KMS-11 (cell line): ENCODE measurements at regions not wholly inside any gene's neighbourhood (a gene's known extent, or its start where the extent isn't known, plus 50 kb on each side); places are given as distances from the start of the nearest gene placed in this dataset.
"Not testable (repeated sequence)": the region's sequence is repeated elsewhere in the genome, so short reads cannot be mapped to it uniquely, and the experiment has no call there.

Experiments
- H2AFZ ChIP-seq: fragments of 200-600 bp; sonication (generic); 2 replicates; pipeline ENCODE4 v1.6.1; 2016; ENCODE audit warnings: antibody characterized with exemption, mixed run types, low read depth
- H3K27ac ChIP-seq: fragments of 200-600 bp; sonication (generic); 2 replicates; pipeline ENCODE4 v1.6.1; 2016; ENCODE audit warnings: mild to moderate bottlenecking, mixed run types
- H3K27me3 ChIP-seq: fragments of 200-600 bp; sonication (generic); 2 replicates; pipeline ENCODE4 v1.6.1; 2017; ENCODE audit warnings: mild to moderate bottlenecking, low read depth, mixed run types, moderate library complexity; ENCODE audit not compliant: insufficient read depth
- H3K36me3 ChIP-seq: fragments of 200-600 bp; sonication (generic); 2 replicates; pipeline ENCODE4 v1.6.1; 2017; ENCODE audit warnings: mild to moderate bottlenecking, mixed run types; ENCODE audit not compliant: insufficient read depth
- H3K4me1 ChIP-seq: fragments of 200-600 bp; sonication (generic); 2 replicates; pipeline ENCODE4 v1.6.1; 2016; ENCODE audit warnings: mild to moderate bottlenecking, low read depth, mixed run types; ENCODE audit not compliant: poor library complexity, severe bottlenecking
- H3K4me2 ChIP-seq: fragments of 200-600 bp; sonication (generic); 2 replicates; pipeline ENCODE4 v1.7.0; 2016; ENCODE audit warnings: mild to moderate bottlenecking, mixed run types
- H3K4me3 ChIP-seq: fragments of 200-600 bp; sonication (generic); IDR thresholded peaks from 2 replicates; pipeline ENCODE4 v1.6.1; 2017; ENCODE audit warnings: low read depth, low read length, mixed read lengths; ENCODE audit not compliant: insufficient read depth
- H3K79me2 ChIP-seq: fragments of 200-600 bp; sonication (generic); 2 replicates; pipeline ENCODE4 v1.6.1; 2016; ENCODE audit warnings: low read depth, mixed run types; ENCODE audit not compliant: insufficient read depth
- H3K9ac ChIP-seq: fragments of 200-600 bp; sonication (generic); 2 replicates; pipeline ENCODE4 v1.6.1; 2016; ENCODE audit warnings: mild to moderate bottlenecking, mixed run types
- H4K20me1 ChIP-seq: fragments of 200-600 bp; sonication (generic); 2 replicates; pipeline ENCODE4 v1.6.1; 2016; ENCODE audit warnings: mild to moderate bottlenecking, mixed run types; ENCODE audit not compliant: insufficient read depth
- TF ChIP-seq, protein P1 (sequence below): fragments of 200-600 bp; sonication (generic); conservative IDR thresholded peaks from 2 replicates; pipeline ENCODE4 v1.6.1; 2017; ENCODE audit warnings: low read depth, mild to moderate bottlenecking, antibody characterized with exemption, low read length, moderate library complexity, mixed read lengths

DNA sequence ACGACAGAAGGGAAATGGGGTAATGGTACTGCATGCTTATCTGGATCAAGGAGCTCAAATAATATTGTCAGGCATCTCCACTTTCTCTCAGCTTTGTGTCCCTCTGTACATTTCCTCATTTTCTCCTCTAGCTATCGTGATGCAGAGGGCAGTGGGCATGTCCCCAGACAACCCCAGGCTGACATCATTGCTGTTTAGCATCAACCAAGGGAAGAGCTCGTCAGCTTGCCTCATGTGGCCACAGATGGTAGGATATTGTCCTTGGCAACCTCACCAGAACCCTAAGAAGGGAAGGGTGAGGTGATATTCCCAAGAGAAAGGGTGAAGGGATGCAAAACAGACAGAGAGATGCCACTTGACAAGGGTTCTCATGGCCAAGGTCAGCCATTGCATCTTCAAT is 58.3 kb downstream of the MAFB start:
- no peak overlapping the region for H2AFZ ChIP-seq
- H3K27me3 ChIP-seq: no peaks in the 10 kb centered on the region
- TF ChIP-seq, protein P1, sequence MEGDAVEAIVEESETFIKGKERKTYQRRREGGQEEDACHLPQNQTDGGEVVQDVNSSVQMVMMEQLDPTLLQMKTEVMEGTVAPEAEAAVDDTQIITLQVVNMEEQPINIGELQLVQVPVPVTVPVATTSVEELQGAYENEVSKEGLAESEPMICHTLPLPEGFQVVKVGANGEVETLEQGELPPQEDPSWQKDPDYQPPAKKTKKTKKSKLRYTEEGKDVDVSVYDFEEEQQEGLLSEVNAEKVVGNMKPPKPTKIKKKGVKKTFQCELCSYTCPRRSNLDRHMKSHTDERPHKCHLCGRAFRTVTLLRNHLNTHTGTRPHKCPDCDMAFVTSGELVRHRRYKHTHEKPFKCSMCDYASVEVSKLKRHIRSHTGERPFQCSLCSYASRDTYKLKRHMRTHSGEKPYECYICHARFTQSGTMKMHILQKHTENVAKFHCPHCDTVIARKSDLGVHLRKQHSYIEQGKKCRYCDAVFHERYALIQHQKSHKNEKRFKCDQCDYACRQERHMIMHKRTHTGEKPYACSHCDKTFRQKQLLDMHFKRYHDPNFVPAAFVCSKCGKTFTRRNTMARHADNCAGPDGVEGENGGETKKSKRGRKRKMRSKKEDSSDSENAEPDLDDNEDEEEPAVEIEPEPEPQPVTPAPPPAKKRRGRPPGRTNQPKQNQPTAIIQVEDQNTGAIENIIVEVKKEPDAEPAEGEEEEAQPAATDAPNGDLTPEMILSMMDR: no peak
- H3K4me1 ChIP-seq: no peaks in the 10 kb centered on the region
- no peak overlapping the region for H3K4me3 ChIP-seq
- H3K36me3 ChIP-seq: no peaks in the 10 kb centered on the region
- no peak overlapping the region for H3K27ac ChIP-seq
- no peaks in the 10 kb centered on the region for H3K79me2 ChIP-seq
- no peak overlapping the region for H3K9ac ChIP-seq
- no peak overlapping the region for H3K4me2 ChIP-seq
- no peaks in the 10 kb centered on the region for H4K20me1 ChIP-seq

DNA sequence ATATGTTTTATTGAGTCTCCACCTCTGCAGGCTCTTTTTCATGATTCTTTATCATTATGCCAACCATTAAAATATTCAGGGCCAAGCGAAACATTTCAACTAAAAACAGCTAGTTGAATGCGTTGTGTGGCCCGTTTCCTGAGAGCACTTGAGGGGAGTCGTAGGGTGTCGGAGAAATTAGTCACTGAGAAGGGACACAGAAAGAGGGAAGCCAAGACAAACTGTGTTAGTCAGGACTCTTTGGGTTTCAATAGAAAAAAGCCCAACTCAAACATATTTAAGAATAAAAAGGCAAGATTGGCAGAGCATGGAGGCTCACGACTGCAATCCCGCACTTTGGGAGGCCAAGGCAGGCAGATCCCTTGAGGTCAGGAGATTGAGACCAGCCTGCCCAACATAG is 58.9 kb downstream of the MAFB start:
- Histone ChIP-seq H3K79me2 (no peaks in the 10 kb centered on the region), H3K4me3 (no peak overlapping the region), H4K20me1 (no peaks in the 10 kb centered on the region), H2AFZ (no peak overlapping the region), H3K27ac (no peak overlapping the region), H3K27me3 (no peaks in the 10 kb centered on the region), H3K4me2 (no peak overlapping the region), H3K36me3 (no peaks in the 10 kb centered on the region), H3K4me1 (no peaks in the 10 kb centered on the region), H3K9ac (no peak overlapping the region)
- TF ChIP-seq, protein P1: no peak

GRCh38 chr20:40628877-40629276 is 60.2 kb downstream of the MAFB start:
- H3K79me2 ChIP-seq: no peaks in the 10 kb centered on the region
- H3K4me2 ChIP-seq: no peak overlapping the region
- no peak overlapping the region for H3K4me3 ChIP-seq
- H3K36me3 ChIP-seq: no peaks in the 10 kb centered on the region
- no peak overlapping the region for H3K27ac ChIP-seq
- no peak overlapping the region for H2AFZ ChIP-seq
- H4K20me1 ChIP-seq: no peaks in the 10 kb centered on the region
- H3K9ac ChIP-seq: no peak overlapping the region
- no peaks in the 10 kb centered on the region for H3K27me3 ChIP-seq
- no peaks in the 10 kb centered on the region for H3K4me1 ChIP-seq
- TF ChIP-seq, protein P1: no peak

DNA sequence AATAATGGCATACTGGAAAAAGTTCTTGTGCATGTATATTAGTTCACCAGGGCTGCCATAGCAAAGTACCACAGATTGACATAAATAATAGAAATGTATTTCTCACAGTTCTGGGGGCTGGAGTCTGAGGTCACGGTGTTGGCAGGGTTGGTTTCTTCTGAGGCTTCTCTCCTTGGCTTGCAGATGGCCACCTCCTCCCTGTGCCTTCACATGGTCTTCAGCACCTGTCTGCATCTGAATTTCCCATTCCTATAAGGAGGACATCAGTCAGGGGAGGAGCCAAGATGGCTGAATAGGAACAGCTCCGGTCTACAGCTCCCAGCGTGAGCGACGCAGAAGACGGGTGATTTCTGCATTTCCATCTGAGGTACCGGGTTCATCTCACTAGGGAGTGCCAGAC is 70.0 kb downstream of the MAFB start:
- H3K27ac ChIP-seq, H3K27me3 ChIP-seq, H3K4me1 ChIP-seq, H3K4me2 ChIP-seq, H2AFZ ChIP-seq, H3K36me3 ChIP-seq, H3K4me3 ChIP-seq, H3K9ac ChIP-seq, H3K79me2 ChIP-seq, H4K20me1 ChIP-seq: not testable (repeated sequence)

- Histone ChIP-seq H3K36me3 (no peaks in the 10 kb centered on the region), H3K27ac (no peak overlapping the region), H3K79me2 (no peaks in the 10 kb centered on the region), H2AFZ (no peak overlapping the region), H3K4me1 (no peaks in the 10 kb centered on the region), H3K9ac (no peak overlapping the region), H3K27me3 (no peaks in the 10 kb centered on the region), H3K4me3 (no peak overlapping the region), H3K4me2 (no peak overlapping the region), H4K20me1 (no peaks in the 10 kb centered on the region)
- TF ChIP-seq, protein P1: no peak
Observed at GRCh38 chr20:40617594-40617993, 71.4 kb downstream of the MAFB start.
